HepG2 (cell line): ENCODE measurements at regions not wholly inside any gene's neighbourhood (a gene's known extent, or its start where the extent isn't known, plus 50 kb on each side); places are given as distances from the start of the nearest gene placed in this dataset.

Source experiments
- ARID5B ChIP-seq: IDR thresholded peaks from 2 replicates; pipeline ENCODE4 v1.4.0; 2020; ENCODE audit warnings: mild to moderate bottlenecking, missing genetic modification reagents
- GATAD2A ChIP-seq: IDR thresholded peaks from 2 replicates; pipeline ENCODE4 v1.6.1; 2016
- HMGXB4 ChIP-seq, 2 experiments: sonication (generic) in 1 of 2; formaldehyde crosslinking in 1 of 2; IDR thresholded peaks; 2 replicates each; pipeline versions ENCODE4 v1.4.0 to v1.6.1; 2018 to 2020; ENCODE audit warnings: missing genetic modification reagents in 2 of 2, borderline replicate concordance in 1 of 2, low read depth in 1 of 2, mild to moderate bottlenecking in 1 of 2, missing biosample characterization in 1 of 2
- MLXIP ChIP-seq: sonication (generic); formaldehyde crosslinking; IDR thresholded peaks from 2 replicates; pipeline ENCODE4 v1.9.0; 2021; ENCODE audit warnings: missing genetic modification reagents, borderline replicate concordance
- NFIC ChIP-seq: IDR thresholded peaks from 2 replicates; pipeline ENCODE4 v1.6.1; 2012; ENCODE audit warnings: mild to moderate bottlenecking, low read length, inconsistent platforms
- NONO ChIP-seq, 2 experiments: fragments of 450-650 bp in 1 of 2; sonication (generic) in 1 of 2; formaldehyde crosslinking in 1 of 2; IDR thresholded peaks in 1 of 2; conservative IDR thresholded peaks in 1 of 2; 2 replicates each; pipeline versions ENCODE4 v1.6.1 to v1.8.0; 2017 to 2022; ENCODE audit warnings: mild to moderate bottlenecking in 1 of 2, missing genetic modification reagents in 1 of 2, moderate library complexity in 1 of 2
- PPARG ChIP-seq: conservative IDR thresholded peaks from 2 replicates; pipeline ENCODE4 v1.6.1; 2016; ENCODE audit warnings: missing biosample characterization, missing genetic modification reagents
- RXRB ChIP-seq: IDR thresholded peaks from 2 replicates; pipeline ENCODE4 v1.6.1; 2016; ENCODE audit warnings: borderline replicate concordance, missing genetic modification reagents, missing compliant biosample characterization
- ZFX ChIP-seq: sonication (generic); formaldehyde crosslinking; IDR thresholded peaks from 2 replicates; pipeline ENCODE4 v1.4.0; 2020; ENCODE audit warnings: mild to moderate bottlenecking, low read depth, missing genetic modification reagents, moderate library complexity
- ZNF317 ChIP-seq: sonication (generic); formaldehyde crosslinking; IDR thresholded peaks from 2 replicates; pipeline ENCODE4 v1.5.0; 2020; ENCODE audit warnings: mild to moderate bottlenecking, missing genetic modification reagents
- ZNF781 ChIP-seq: sonication (generic); formaldehyde crosslinking; IDR thresholded peaks from 2 replicates; pipeline ENCODE4 v1.5.1; 2020; ENCODE audit warnings: borderline replicate concordance, mild to moderate bottlenecking, missing genetic modification reagents; ENCODE audit errors: not compliant biosample characterization

GRCh38 chr18:2316751-2317696 is 254.3 kb downstream of the METTL4 start (continued):
- TF ChIP-seq ZNF781 = no peak
- TF ChIP-seq PPARG (CRISPR knock-in tag) = peak; percentile 61
- TF ChIP-seq NONO (IDR thresholded peaks at IDR 0.05) = no peak
- no peak for TF ChIP-seq NONO (CRISPR knock-in tag; conservative IDR thresholded peaks at IDR 0.05)
- TF ChIP-seq ZFX = no peak
- 0 out of 2 replicates have a peak, but pooled peaks have one; percentile 33 for TF ChIP-seq GATAD2A
- TF ChIP-seq NFIC = 0 out of 2 replicates have a peak, but pooled peaks have one; percentile 54
- peak; percentile 41; the same call in 1 of the 2 replicates for TF ChIP-seq ARID5B
- TF ChIP-seq ZNF317 = peak; percentile 71
- peak; percentile 51; the same call in 1 of the 2 replicates for TF ChIP-seq RXRB
- no peak for TF ChIP-seq HMGXB4 (CRISPR knock-in tag; IDR thresholded peaks at IDR 0.05; ENCODE audit: borderline replicate concordance in 1 of 2, low read depth in 1 of 2)
- no peak for TF ChIP-seq MLXIP (CRISPR knock-in tag)
